ENCODE measurements at regions not wholly inside any gene's neighbourhood (a gene's known extent, or its start where the extent isn't known, plus 50 kb on each side); places are given as distances from the start of the nearest gene placed in this dataset.

GRCh38 chr18:69217196-69218000, 183.3 kb upstream of the DOK6 start:
- no peak for DNase-seq

- DNase-seq, result no peak
Measured at GRCh38 chr18:69220529-69220928, 180.2 kb upstream of the DOK6 start.

- no peak for DNase-seq
Measured at GRCh38 chr18:69222089-69222488, 178.6 kb upstream of the DOK6 start.

- no peak for DNase-seq
Measured at GRCh38 chr18:69226971-69227370, 173.7 kb upstream of the DOK6 start.

- DNase-seq, result no peak
Measured at GRCh38 chr18:69230204-69230603, 170.5 kb upstream of the DOK6 start.

- DNase-seq, result no peak
Measured at GRCh38 chr18:69233465-69234054, 167.1 kb upstream of the DOK6 start.

GRCh38 chr18:69239849-69240674, 160.6 kb upstream of the DOK6 start:
- peak; percentile 41 for DNase-seq

GRCh38 chr18:69246027-69246426, 154.7 kb upstream of the DOK6 start:
- no peak for DNase-seq

- DNase-seq, result no peak
Measured at GRCh38 chr18:69250305-69251151, 150.2 kb upstream of the DOK6 start.

- DNase-seq, result peak; percentile 91
Measured at GRCh38 chr18:69257861-69258458, 142.7 kb upstream of the DOK6 start.

GRCh38 chr18:69259282-69259681, 141.4 kb upstream of the DOK6 start:
- no peak for DNase-seq

GRCh38 chr18:69261406-69261805, 139.3 kb upstream of the DOK6 start:
- no peak for DNase-seq

- DNase-seq, result no peak
Measured at GRCh38 chr18:69265656-69266055, 135.0 kb upstream of the DOK6 start.

GRCh38 chr18:69267895-69268294, 132.8 kb upstream of the DOK6 start:
- DNase-seq, result no peak

- DNase-seq, result no peak
Measured at GRCh38 chr18:69282371-69282770, 118.3 kb upstream of the DOK6 start.

- DNase-seq, result no peak
Measured at GRCh38 chr18:69291044-69291443, 109.6 kb upstream of the DOK6 start.

GRCh38 chr18:69291755-69292154, 108.9 kb upstream of the DOK6 start:
- DNase-seq, result no peak

- no peak for DNase-seq
Measured at GRCh38 chr18:69300185-69300584, 100.5 kb upstream of the DOK6 start.

GRCh38 chr18:69308619-69309018, 92.1 kb upstream of the DOK6 start:
- no peak for DNase-seq

GRCh38 chr18:69326094-69326493, 74.6 kb upstream of the DOK6 start:
- DNase-seq, result no peak

- no peak for DNase-seq
Measured at GRCh38 chr18:69328086-69328485, 72.6 kb upstream of the DOK6 start.

GRCh38 chr18:69330385-69331005, 70.2 kb upstream of the DOK6 start:
- DNase-seq, result no peak

All from NCI-H446 treated with DMSO at 0.1 percent for 48 hours (cell line).